ENCODE measurements at regions not wholly inside any gene's neighbourhood (a gene's known extent, or its start where the extent isn't known, plus 50 kb on each side); places are given as distances from the start of the nearest gene placed in this dataset.

- Histone ChIP-seq H3K36me3 (no peaks in the 10 kb centered on the region), H3K27ac (no peak overlapping the region), H3K27me3 (no peaks in the 10 kb centered on the region), H3K9me3 (no peaks in the 10 kb centered on the region), H3K4me3 (no peak overlapping the region), H3K4me1 (no peaks in the 10 kb centered on the region)
- DNase-seq = no peak
- intact Hi-C loops (cut with DNase I; ENCODE audit: low total_unique reads) = no loop called here
- TF ChIP-seq CTCF (IDR thresholded peaks at IDR 0.05) = no peak
Observed at GRCh38 chr2:226339616-226340015, 460.0 kb downstream of the IRS1 start.

DNA sequence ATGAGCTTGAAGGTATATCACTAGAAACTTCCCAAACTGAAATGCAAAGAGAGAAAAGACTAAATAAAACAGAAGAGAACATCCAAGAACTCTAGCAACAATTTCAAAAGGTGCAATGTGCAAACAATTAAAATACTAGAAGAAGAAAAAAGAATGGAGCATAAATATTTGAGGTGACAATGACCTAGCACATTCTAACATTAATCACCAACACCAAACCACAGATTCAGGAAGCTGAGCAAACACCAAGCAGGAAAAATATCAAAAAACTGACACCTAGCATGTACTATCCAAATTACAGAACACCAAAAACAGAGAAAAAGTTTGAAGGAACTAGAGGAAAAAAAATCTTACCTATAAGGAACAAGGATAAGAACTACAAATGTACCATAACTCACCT lies 460.8 kb downstream of the IRS1 start:
- Histone ChIP-seq H3K36me3 (no peaks in the 10 kb centered on the region), H3K4me3 (no peak overlapping the region), H3K27ac (no peak overlapping the region), H3K27me3 (no peaks in the 10 kb centered on the region), H3K9me3 (no peaks in the 10 kb centered on the region), H3K4me1 (no peaks in the 10 kb centered on the region)
- intact Hi-C loops (cut with DNase I; ENCODE audit: low total_unique reads) = no loop called here
- no peak for DNase-seq
- no peak for TF ChIP-seq CTCF (IDR thresholded peaks at IDR 0.05)

DNA sequence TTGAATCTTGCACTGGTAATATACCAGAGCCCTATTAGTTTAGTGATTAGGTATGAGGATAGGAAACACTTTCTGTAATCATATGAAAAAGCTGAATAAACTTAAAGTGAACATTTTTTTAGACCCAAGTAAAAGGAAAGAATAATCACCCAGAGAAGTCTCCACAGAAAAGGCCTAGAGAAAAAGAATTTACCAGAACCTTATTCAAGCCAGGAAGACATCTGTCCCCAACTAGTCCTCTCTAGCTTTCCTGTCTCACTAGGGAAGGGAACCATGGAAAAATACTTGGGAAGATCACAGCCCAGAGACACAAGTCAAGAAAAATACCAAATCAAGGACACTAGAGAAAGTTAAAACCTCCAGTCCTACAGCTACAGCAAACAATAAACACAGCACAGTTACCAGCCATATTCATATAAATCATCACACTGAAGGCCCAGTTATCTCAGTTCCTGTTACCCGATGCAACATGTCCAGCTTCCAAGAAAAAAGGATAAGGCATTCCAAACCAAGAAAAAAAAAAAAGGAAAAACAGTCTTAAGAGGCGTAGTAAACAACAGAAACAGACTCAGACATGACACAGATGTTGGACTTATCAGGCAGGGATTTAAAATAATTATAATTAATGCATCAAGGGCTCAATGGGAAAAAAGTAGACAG lies 461.5 kb downstream of the IRS1 start:
- H3K27ac ChIP-seq = no peak overlapping the region
- H3K4me1 ChIP-seq = no peaks in the 10 kb centered on the region
- no peaks in the 10 kb centered on the region for H3K27me3 ChIP-seq
- DNase-seq = no peak
- no peaks in the 10 kb centered on the region for H3K36me3 ChIP-seq
- TF ChIP-seq CTCF (IDR thresholded peaks at IDR 0.05) = no peak
- no peaks in the 10 kb centered on the region for H3K9me3 ChIP-seq
- intact Hi-C loops (cut with DNase I; ENCODE audit: low total_unique reads) = no loop called here
- no peak overlapping the region for H3K4me3 ChIP-seq

DNA sequence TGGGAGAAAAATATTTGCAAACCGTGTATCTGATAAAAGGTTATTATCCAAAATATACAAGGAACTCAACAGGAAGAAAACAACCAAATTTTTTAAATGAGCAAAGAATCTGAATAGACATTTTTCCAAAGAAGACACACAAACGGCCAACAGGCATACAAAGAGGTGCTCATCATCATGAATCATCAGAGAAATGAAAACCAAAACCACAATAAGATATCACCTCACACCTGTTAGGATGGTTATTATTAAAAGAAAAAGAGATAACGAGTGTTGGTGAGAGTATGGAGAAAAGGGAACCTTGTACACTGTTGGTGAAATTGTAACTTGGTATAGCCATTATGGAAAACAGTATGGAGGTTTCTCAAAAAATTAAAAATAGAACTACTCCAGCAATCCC lies 463.3 kb downstream of the IRS1 start:
- intact Hi-C loops (cut with DNase I; ENCODE audit: low total_unique reads) = no loop called here
- Histone ChIP-seq H3K4me3 (no peak overlapping the region), H3K36me3 (no peaks in the 10 kb centered on the region), H3K9me3 (no peaks in the 10 kb centered on the region), H3K27me3 (no peaks in the 10 kb centered on the region), H3K27ac (no peak overlapping the region), H3K4me1 (no peaks in the 10 kb centered on the region)
- DNase-seq = no peak
- no peak for TF ChIP-seq CTCF (IDR thresholded peaks at IDR 0.05)

DNA sequence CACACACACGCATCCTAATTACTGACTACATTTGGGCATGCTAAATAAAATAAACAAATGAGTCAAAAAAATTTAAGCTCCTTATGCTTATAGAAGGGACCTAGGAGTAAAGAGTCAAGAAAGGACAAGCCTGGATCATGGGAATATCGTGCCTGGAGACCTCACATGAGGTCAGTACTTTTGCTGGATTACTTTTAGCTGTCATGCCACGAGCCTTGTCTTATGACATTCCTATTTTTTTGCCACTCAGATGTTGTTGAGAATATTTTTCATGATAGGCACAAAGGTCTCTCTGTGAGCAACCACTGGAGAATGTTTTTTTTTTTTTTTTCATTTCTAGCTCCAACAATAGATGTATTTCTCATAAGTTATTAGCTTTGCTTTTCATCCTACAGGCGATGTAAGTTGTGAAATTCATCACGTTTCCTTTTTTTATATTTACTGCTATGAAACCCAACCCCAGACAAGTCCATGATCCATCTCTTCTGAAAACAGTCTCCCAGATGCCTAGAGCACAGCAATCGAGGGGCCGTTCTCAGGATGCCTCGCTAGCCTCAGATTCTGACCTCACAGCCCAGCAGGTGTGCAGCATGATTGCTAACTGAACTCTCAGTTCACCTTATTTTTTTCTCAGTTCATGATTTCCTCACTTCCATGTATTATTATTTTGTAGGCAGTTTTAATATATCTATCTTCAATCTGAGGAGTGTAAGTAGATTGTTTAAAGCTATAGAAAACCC lies 464.5 kb downstream of the IRS1 start:
- Histone ChIP-seq H3K4me1 (no peaks in the 10 kb centered on the region), H3K27me3 (no peaks in the 10 kb centered on the region), H3K9me3 (no peaks in the 10 kb centered on the region), H3K4me3 (no peak overlapping the region), H3K36me3 (no peaks in the 10 kb centered on the region), H3K27ac (no peak overlapping the region)
- DNase-seq = no peak
- intact Hi-C loops (cut with DNase I; ENCODE audit: low total_unique reads) = no loop called here
- no peak for TF ChIP-seq CTCF (IDR thresholded peaks at IDR 0.05)
